Fibroblast of skin of abdomen (primary cell): ENCODE measurements at regions not wholly inside any gene's neighbourhood (a gene's known extent, or its start where the extent isn't known, plus 50 kb on each side); places are given as distances from the start of the nearest gene placed in this dataset.

ENCODE experiments used
- DNase-seq: peaks from one replicate; pipeline ENCODE4 v3.0.0-alpha.2; 2013

GRCh38 chr13:29994911-29995595 is 144.6 kb upstream of the UBL3 start:
- DNase-seq: no peak

GRCh38 chr13:29993716-29994488 is 143.5 kb upstream of the UBL3 start:
- DNase-seq: peak; percentile 75

- no peak for DNase-seq
These were observed 142.8 kb upstream of the UBL3 start for GRCh38 chr13:29993196-29993595.

- peak; percentile 95 for DNase-seq
These were observed 140.9 kb upstream of the UBL3 start for GRCh38 chr13:29991343-29991742.

GRCh38 chr13:29987340-29987739 is 136.9 kb upstream of the UBL3 start:
- DNase-seq: no peak

- no peak for DNase-seq
These were observed 129.9 kb upstream of the UBL3 start for GRCh38 chr13:29980339-29980738.

- no peak for DNase-seq
These were observed 127.8 kb upstream of the UBL3 start for GRCh38 chr13:29978211-29978610.

- no peak for DNase-seq
These were observed 127.2 kb upstream of the UBL3 start for GRCh38 chr13:29977476-29978120.

GRCh38 chr13:29976535-29976934 is 126.1 kb upstream of the UBL3 start:
- no peak for DNase-seq

- DNase-seq: no peak
These were observed 124.9 kb upstream of the UBL3 start for GRCh38 chr13:29975283-29975682.

- DNase-seq: peak; percentile 84
These were observed 118.9 kb upstream of the UBL3 start for GRCh38 chr13:29969286-29969685.

- DNase-seq: no peak
These were observed 113.9 kb upstream of the UBL3 start for GRCh38 chr13:29964181-29964845.

- DNase-seq: no peak
These were observed 112.7 kb upstream of the UBL3 start for GRCh38 chr13:29963089-29963488.

GRCh38 chr13:29961036-29961670 is 110.7 kb upstream of the UBL3 start:
- DNase-seq: no peak

GRCh38 chr13:29959603-29960002 is 109.2 kb upstream of the UBL3 start:
- no peak for DNase-seq

GRCh38 chr13:29959086-29959485 is 108.7 kb upstream of the UBL3 start:
- DNase-seq: no peak

GRCh38 chr13:29958476-29958875 is 108.1 kb upstream of the UBL3 start:
- no peak for DNase-seq

GRCh38 chr13:29957320-29957719 is 106.9 kb upstream of the UBL3 start:
- DNase-seq: no peak

GRCh38 chr13:29956853-29957252 is 106.4 kb upstream of the UBL3 start:
- DNase-seq: no peak

- DNase-seq: no peak
These were observed 104.8 kb upstream of the UBL3 start for GRCh38 chr13:29955137-29955650.

- DNase-seq: no peak
These were observed 103.9 kb upstream of the UBL3 start for GRCh38 chr13:29954082-29955028.
